ENCODE measurements at regions not wholly inside any gene's neighbourhood (a gene's known extent, or its start where the extent isn't known, plus 50 kb on each side); places are given as distances from the start of the nearest gene placed in this dataset.
"Not testable (repeated sequence)": the region's sequence is repeated elsewhere in the genome, so short reads cannot be mapped to it uniquely, and the experiment has no call there.

GRCh38 chr21:15128714-15129113 is 63.9 kb upstream of the NRIP1 start:
- H4K20me1 ChIP-seq (ENCODE audit: insufficient read depth, low read depth, low read length); H2AFZ ChIP-seq (ENCODE audit: low read length); H3K27ac ChIP-seq (ENCODE audit: low read length); H3K9ac ChIP-seq (ENCODE audit: low read length); H3K4me1 ChIP-seq (ENCODE audit: low read length); H3K9me2 ChIP-seq (replicated peaks; ENCODE audit: insufficient read depth, low read length); H3K4me2 ChIP-seq (ENCODE audit: low read depth, low read length, poor library complexity, severe bottlenecking); H3K27me3 ChIP-seq (ENCODE audit: low read length); H3K36me3 ChIP-seq (ENCODE audit: insufficient read depth, low read length); H3K9me3 ChIP-seq (ENCODE audit: low read length); DNase-seq; H3K4me3 ChIP-seq (ENCODE audit: low read length); H3K79me2 ChIP-seq (ENCODE audit: low read length): not testable (repeated sequence)

DNA sequence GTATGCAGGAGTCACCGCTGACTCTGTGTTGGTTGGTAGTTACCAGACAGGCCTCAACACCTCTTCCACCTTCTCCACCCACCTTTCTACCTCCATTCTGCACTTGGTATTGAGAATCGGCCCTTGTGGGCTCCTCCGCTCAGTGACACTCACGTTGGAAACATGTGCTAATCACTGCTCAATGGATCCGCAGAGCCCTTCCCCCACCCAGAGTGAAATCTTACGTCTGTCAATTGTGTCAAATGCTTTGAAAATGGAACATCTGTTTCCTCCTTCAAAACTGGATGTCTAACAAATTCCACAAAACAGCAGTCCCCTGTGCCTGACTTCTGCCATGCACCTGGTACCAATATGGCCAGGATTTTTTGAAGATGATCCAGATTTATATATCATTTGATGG is 65.5 kb upstream of the NRIP1 start:
- Histone ChIP-seq H3K4me1 (ENCODE audit: low read length) (no peaks in the 10 kb centered on the region), H3K79me2 (ENCODE audit: low read length) (no peaks in the 10 kb centered on the region), H3K4me3 (ENCODE audit: low read length) (no peak overlapping the region), H3K9ac (ENCODE audit: low read length) (no peak overlapping the region), H3K4me2 (ENCODE audit: low read depth, low read length, poor library complexity, severe bottlenecking) (no peak overlapping the region), H3K36me3 (ENCODE audit: insufficient read depth, low read length) (no peaks in the 10 kb centered on the region), H4K20me1 (ENCODE audit: insufficient read depth, low read depth, low read length) (no peaks in the 10 kb centered on the region), H2AFZ (ENCODE audit: low read length) (no peak overlapping the region), H3K27me3 (ENCODE audit: low read length) (no peaks in the 10 kb centered on the region), H3K27ac (ENCODE audit: low read length) (no peak overlapping the region), H3K9me3 (ENCODE audit: low read length) (peaks cover 7% of the 10 kb centered on the region), H3K9me2 (replicated peaks; ENCODE audit: insufficient read depth, low read length) (no peaks in the 10 kb centered on the region)
- DNase-seq, result no peak

GRCh38 chr21:15130751-15131150 is 66.0 kb upstream of the NRIP1 start:
- peaks cover 10% of the 10 kb centered on the region for H3K9me3 ChIP-seq (ENCODE audit: low read length)
- H3K4me2 ChIP-seq (ENCODE audit: low read depth, low read length, poor library complexity, severe bottlenecking), result no peak overlapping the region
- H3K4me3 ChIP-seq (ENCODE audit: low read length), result no peak overlapping the region
- H3K79me2 ChIP-seq (ENCODE audit: low read length), result no peaks in the 10 kb centered on the region
- DNase-seq, result no peak
- no peaks in the 10 kb centered on the region for H4K20me1 ChIP-seq (ENCODE audit: insufficient read depth, low read depth, low read length)
- H3K9me2 ChIP-seq (replicated peaks; ENCODE audit: insufficient read depth, low read length), result no peaks in the 10 kb centered on the region
- H3K27me3 ChIP-seq (ENCODE audit: low read length), result no peaks in the 10 kb centered on the region
- no peak overlapping the region for H3K9ac ChIP-seq (ENCODE audit: low read length)
- H2AFZ ChIP-seq (ENCODE audit: low read length), result no peak overlapping the region
- no peaks in the 10 kb centered on the region for H3K4me1 ChIP-seq (ENCODE audit: low read length)
- no peak overlapping the region for H3K27ac ChIP-seq (ENCODE audit: low read length)
- no peaks in the 10 kb centered on the region for H3K36me3 ChIP-seq (ENCODE audit: insufficient read depth, low read length)

- Histone ChIP-seq H3K9me3 (ENCODE audit: low read length) (peaks cover 13% of the 10 kb centered on the region), H3K79me2 (ENCODE audit: low read length) (no peaks in the 10 kb centered on the region), H3K27ac (ENCODE audit: low read length) (no peak overlapping the region)
Observed at GRCh38 chr21:15132781-15133180, 68.0 kb upstream of the NRIP1 start.

GRCh38 chr21:15134701-15135470 is 70.1 kb upstream of the NRIP1 start:
- Histone ChIP-seq H3K27me3 (ENCODE audit: low read length) (no peaks in the 10 kb centered on the region), H3K4me1 (ENCODE audit: low read length) (no peaks in the 10 kb centered on the region), H3K9ac (ENCODE audit: low read length) (no peak overlapping the region), H3K79me2 (ENCODE audit: low read length) (no peaks in the 10 kb centered on the region), H4K20me1 (ENCODE audit: insufficient read depth, low read depth, low read length) (no peaks in the 10 kb centered on the region), H3K4me3 (ENCODE audit: low read length) (no peak overlapping the region), H3K4me2 (ENCODE audit: low read depth, low read length, poor library complexity, severe bottlenecking) (no peak overlapping the region), H3K27ac (ENCODE audit: low read length) (no peak overlapping the region), H3K9me3 (ENCODE audit: low read length) (peaks cover 13% of the 10 kb centered on the region), H2AFZ (ENCODE audit: low read length) (no peak overlapping the region), H3K36me3 (ENCODE audit: insufficient read depth, low read length) (no peaks in the 10 kb centered on the region), H3K9me2 (replicated peaks; ENCODE audit: insufficient read depth, low read length) (no peaks in the 10 kb centered on the region)
- no peak for DNase-seq

More at GRCh38 chr21:15132781-15133180, 68.0 kb upstream of the NRIP1 start:
- H3K9ac ChIP-seq (ENCODE audit: low read length), result no peak overlapping the region
- H3K4me1 ChIP-seq (ENCODE audit: low read length), result no peaks in the 10 kb centered on the region
- H3K36me3 ChIP-seq (ENCODE audit: insufficient read depth, low read length), result no peaks in the 10 kb centered on the region
- no peaks in the 10 kb centered on the region for H4K20me1 ChIP-seq (ENCODE audit: insufficient read depth, low read depth, low read length)
- H3K4me3 ChIP-seq (ENCODE audit: low read length), result no peak overlapping the region
- no peak overlapping the region for H3K4me2 ChIP-seq (ENCODE audit: low read depth, low read length, poor library complexity, severe bottlenecking)
- H2AFZ ChIP-seq (ENCODE audit: low read length), result no peak overlapping the region
- no peaks in the 10 kb centered on the region for H3K27me3 ChIP-seq (ENCODE audit: low read length)
- no peaks in the 10 kb centered on the region for H3K9me2 ChIP-seq (replicated peaks; ENCODE audit: insufficient read depth, low read length)
- no peak for DNase-seq

DNA sequence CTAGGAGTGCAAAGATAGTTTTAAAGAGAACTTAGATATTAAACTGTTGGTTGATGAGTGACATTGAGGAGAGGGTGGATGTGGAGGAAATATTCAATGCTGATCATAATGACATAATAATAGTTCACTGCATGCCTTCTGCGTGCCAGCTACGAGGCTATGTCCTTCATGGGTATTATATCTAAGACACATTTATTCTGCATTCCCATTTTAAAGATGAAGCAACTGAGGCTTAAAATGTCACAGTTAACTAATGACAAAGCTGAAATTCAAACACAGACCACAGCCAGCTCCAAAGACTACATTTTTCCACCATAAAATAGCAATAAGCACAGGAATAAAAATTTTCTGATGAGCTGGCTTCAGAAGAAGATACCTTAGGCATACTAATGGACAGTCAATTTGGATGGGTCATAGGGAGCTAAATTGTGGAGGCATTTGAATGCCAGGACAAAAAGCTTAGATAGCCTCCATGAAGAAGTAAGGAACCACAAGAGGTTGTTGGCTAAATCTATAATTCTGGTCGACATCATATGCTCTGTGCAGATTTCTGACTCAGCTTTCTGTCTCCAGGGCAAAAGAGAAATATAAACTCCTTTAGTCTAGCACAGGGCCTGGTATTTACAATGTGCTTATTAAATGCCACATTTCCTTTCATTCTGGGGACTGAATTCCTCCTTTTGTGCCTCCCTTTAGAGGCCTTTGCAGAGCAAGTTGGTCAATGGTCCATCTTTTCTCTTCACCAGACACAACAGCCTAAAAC is 71.2 kb upstream of the NRIP1 start:
- no peak for DNase-seq
- no peaks in the 10 kb centered on the region for H3K27me3 ChIP-seq (ENCODE audit: low read length)
- H3K36me3 ChIP-seq (ENCODE audit: insufficient read depth, low read length), result no peaks in the 10 kb centered on the region

GRCh38 chr21:15138490-15138889 is 73.7 kb upstream of the NRIP1 start:
- DNase-seq, result no peak
- Histone ChIP-seq H2AFZ (ENCODE audit: low read length) (no peak overlapping the region), H3K4me2 (ENCODE audit: low read depth, low read length, poor library complexity, severe bottlenecking) (no peak overlapping the region), H3K4me1 (ENCODE audit: low read length) (no peaks in the 10 kb centered on the region), H3K27ac (ENCODE audit: low read length) (no peak overlapping the region), H3K9ac (ENCODE audit: low read length) (no peak overlapping the region), H3K4me3 (ENCODE audit: low read length) (no peak overlapping the region), H3K9me3 (ENCODE audit: low read length) (peaks cover 10% of the 10 kb centered on the region), H3K9me2 (replicated peaks; ENCODE audit: insufficient read depth, low read length) (no peaks in the 10 kb centered on the region), H3K27me3 (ENCODE audit: low read length) (no peaks in the 10 kb centered on the region), H4K20me1 (ENCODE audit: insufficient read depth, low read depth, low read length) (no peaks in the 10 kb centered on the region), H3K36me3 (ENCODE audit: insufficient read depth, low read length) (no peaks in the 10 kb centered on the region), H3K79me2 (ENCODE audit: low read length) (no peaks in the 10 kb centered on the region)

More for the DNA sequence above, 71.2 kb upstream of the NRIP1 start:
- no peaks in the 10 kb centered on the region for H4K20me1 ChIP-seq (ENCODE audit: insufficient read depth, low read depth, low read length)
- H2AFZ ChIP-seq (ENCODE audit: low read length), result no peak overlapping the region
- peaks cover 13% of the 10 kb centered on the region for H3K9me3 ChIP-seq (ENCODE audit: low read length)
- H3K4me1 ChIP-seq (ENCODE audit: low read length), result no peaks in the 10 kb centered on the region
- no peaks in the 10 kb centered on the region for H3K9me2 ChIP-seq (replicated peaks; ENCODE audit: insufficient read depth, low read length)
- H3K9ac ChIP-seq (ENCODE audit: low read length), result no peak overlapping the region
- no peak overlapping the region for H3K4me2 ChIP-seq (ENCODE audit: low read depth, low read length, poor library complexity, severe bottlenecking)
- no peaks in the 10 kb centered on the region for H3K79me2 ChIP-seq (ENCODE audit: low read length)
- no peak overlapping the region for H3K4me3 ChIP-seq (ENCODE audit: low read length)
- no peak overlapping the region for H3K27ac ChIP-seq (ENCODE audit: low read length)

- H3K4me1 ChIP-seq (ENCODE audit: low read length), result no peaks in the 10 kb centered on the region
- no peaks in the 10 kb centered on the region for H3K27me3 ChIP-seq (ENCODE audit: low read length)
- H3K9me2 ChIP-seq (replicated peaks; ENCODE audit: insufficient read depth, low read length), result no peaks in the 10 kb centered on the region
- no peak overlapping the region for H3K4me3 ChIP-seq (ENCODE audit: low read length)
- no peaks in the 10 kb centered on the region for H3K79me2 ChIP-seq (ENCODE audit: low read length)
- DNase-seq, result no peak
- H3K36me3 ChIP-seq (ENCODE audit: insufficient read depth, low read length), result no peaks in the 10 kb centered on the region
- H3K9ac ChIP-seq (ENCODE audit: low read length), result no peak overlapping the region
- no peak overlapping the region for H3K27ac ChIP-seq (ENCODE audit: low read length)
- H2AFZ ChIP-seq (ENCODE audit: low read length), result no peak overlapping the region
- H3K9me3 ChIP-seq (ENCODE audit: low read length), result peaks cover 7% of the 10 kb centered on the region
- no peaks in the 10 kb centered on the region for H4K20me1 ChIP-seq (ENCODE audit: insufficient read depth, low read depth, low read length)
- H3K4me2 ChIP-seq (ENCODE audit: low read depth, low read length, poor library complexity, severe bottlenecking), result no peak overlapping the region
Observed at GRCh38 chr21:15139898-15140297, 75.1 kb upstream of the NRIP1 start.

Measured in Karpas-422 (cell line).